ENCODE measurements at regions not wholly inside any gene's neighbourhood (a gene's known extent, or its start where the extent isn't known, plus 50 kb on each side); places are given as distances from the start of the nearest gene placed in this dataset.

DNA sequence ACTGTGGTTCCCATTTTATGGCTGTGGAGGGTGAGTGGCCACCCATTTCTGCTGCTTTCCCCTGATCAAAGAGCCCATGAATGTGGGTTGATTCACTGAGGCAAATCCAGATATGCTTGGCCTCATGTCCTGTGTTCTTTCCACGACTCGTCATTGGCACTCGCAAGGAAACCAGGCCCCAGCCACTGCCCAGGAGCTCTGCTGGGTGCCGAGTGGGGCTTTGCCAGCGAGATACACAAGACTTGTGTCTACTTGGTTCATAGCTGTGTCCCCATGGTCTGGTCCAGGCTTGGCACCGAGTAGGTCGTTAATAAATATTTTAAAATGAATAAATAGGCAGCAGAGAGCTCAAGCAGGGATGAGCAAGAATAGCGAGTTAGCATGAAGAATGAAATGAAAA, 1291.5 kb downstream of the TBC1D22A start:
- DNase-seq, result no peak

DNA sequence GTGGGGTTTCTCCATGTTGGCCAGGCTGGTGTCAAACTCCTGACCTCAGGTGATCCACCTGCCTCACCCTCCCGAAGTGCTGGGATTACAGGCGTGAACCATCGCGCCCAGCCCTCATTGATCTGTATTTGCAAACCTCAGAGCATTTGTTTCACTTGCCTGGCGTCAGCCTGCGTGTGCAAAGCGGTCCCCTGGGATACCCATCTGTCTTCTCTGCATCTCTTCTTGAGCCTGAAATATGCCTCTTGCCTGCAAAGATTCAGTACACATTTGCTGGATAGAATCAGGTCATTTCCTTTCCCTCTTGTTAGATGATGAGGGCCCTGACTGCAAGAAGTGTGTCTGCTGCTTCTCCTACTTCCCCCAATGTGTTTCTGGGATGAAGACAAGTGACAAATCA, 1291.0 kb downstream of the TBC1D22A start:
- DNase-seq, result no peak

GRCh38 chr22:48052621-48052890, 1290.1 kb downstream of the TBC1D22A start:
- DNase-seq, result no peak

DNA sequence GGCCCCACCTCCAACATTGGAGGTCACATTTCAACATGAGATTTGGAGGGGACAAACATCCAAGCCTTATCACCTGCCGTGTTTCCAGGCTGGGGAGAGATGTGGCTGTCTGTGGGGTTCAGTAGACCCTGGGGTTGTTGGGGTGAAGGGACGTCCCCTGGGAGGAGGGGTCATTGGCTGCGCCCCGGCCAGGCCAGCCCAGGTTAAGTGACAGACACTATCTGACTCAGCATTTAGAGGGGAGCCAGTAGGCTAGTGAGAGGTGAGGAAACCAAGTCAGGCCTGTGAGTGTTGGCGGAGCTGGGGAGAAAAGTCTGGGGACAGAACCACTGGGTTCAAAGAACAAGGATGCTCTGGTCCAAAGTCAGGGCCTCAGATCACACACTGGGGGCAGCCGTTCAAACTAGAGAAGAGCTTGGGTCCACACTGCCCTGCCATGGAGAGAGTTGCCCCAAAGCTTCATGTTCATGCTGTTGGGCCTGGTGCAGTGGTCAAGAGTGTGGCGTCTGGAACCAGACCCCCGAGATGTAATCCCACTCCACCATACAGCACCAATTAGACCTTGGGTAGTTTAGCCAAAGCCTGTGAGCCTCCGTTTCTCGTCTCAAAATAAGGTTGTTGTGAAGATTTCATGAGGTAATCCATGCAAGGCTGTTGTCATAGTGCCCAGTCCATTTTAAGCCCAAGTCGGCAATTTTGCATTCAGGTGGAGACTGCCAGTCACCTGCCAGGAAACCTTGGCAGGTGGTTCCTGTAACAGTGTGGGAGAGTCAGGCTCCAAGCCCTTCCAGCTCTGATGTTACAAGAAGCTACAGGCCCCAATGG, 1289.6 kb downstream of the TBC1D22A start:
- DNase-seq, result no peak

- no peak for DNase-seq
Measured at GRCh38 chr22:48050836-48051235, 1288.4 kb downstream of the TBC1D22A start.

- DNase-seq, result no peak
Measured at GRCh38 chr22:48049116-48049515, 1286.7 kb downstream of the TBC1D22A start.

- no peak for DNase-seq
Measured at GRCh38 chr22:48047722-48048500, 1285.5 kb downstream of the TBC1D22A start.

- no peak for DNase-seq
Measured at GRCh38 chr22:48045369-48045768, 1282.9 kb downstream of the TBC1D22A start.

GRCh38 chr22:48044487-48045060, 1282.1 kb downstream of the TBC1D22A start:
- no peak for DNase-seq

- DNase-seq, result no peak
Measured at GRCh38 chr22:48043581-48043980, 1281.1 kb downstream of the TBC1D22A start.

- DNase-seq, result no peak
Measured at GRCh38 chr22:48042621-48043395, 1280.4 kb downstream of the TBC1D22A start.

- no peak for DNase-seq
Measured at GRCh38 chr22:48039326-48039725, 1276.9 kb downstream of the TBC1D22A start.

GRCh38 chr22:48037618-48038017, 1275.2 kb downstream of the TBC1D22A start:
- DNase-seq, result no peak

GRCh38 chr22:48035897-48036296, 1273.4 kb downstream of the TBC1D22A start:
- no peak for DNase-seq

DNA sequence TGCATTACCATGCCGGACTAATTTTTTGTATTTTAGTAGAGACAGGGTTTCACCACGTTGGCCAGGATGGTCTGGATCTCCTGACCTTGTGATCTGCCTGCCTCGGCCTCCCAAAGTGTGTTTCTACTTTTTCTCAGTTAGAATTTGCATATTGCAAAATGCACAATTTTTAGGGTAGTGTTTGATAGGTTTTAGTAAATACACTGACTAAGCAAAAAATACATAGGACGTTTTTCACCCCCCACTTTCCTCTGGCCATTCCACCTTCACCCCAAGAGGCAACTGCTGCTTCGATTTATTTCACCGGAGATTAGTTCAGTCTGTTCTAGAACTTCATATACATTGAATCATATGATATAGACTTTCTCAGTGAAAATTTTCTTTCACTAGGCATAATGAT, 1269.1 kb downstream of the TBC1D22A start:
- DNase-seq, result no peak

DNA sequence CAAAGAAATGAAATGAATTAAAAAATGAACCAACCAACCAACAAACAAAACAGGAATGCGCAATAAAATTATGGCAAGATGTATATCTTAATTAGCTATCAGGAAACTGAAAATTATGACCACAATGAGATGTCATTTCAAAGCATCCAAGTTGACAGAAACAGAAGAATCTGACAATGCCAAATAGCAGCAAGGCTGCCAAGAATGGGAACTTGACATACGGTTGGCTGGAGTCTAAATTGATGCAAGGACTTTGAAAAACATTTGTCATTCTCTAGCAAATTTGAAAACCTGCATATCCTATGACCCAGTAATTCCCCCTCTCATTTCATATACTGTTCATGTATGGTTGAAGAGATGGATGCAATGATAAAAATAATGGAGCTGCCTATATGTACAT, 1262.6 kb downstream of the TBC1D22A start:
- DNase-seq, result no peak

DNA sequence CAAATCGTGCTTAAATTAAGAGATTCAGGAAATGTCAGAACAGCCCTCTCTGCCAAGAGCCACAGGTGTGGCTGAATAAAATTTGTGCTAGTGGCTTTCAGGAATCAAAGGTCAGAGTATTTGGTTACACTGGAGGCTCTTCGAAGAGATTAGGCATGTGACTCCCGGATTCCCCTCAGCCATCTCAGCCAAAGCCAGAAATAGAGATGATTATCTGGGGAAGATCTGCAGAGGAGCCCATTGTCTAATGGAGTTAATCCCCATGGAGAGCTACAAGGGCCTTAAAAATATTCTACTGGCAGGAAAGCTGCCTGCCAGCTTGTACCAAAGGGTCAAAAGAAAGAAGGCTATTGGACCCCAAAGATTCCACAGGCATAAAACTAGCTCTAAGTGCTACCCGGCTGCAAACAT, 1259.5 kb downstream of the TBC1D22A start:
- DNase-seq, result no peak

GRCh38 chr22:48018346-48018745, 1255.9 kb downstream of the TBC1D22A start:
- no peak for DNase-seq

DNA sequence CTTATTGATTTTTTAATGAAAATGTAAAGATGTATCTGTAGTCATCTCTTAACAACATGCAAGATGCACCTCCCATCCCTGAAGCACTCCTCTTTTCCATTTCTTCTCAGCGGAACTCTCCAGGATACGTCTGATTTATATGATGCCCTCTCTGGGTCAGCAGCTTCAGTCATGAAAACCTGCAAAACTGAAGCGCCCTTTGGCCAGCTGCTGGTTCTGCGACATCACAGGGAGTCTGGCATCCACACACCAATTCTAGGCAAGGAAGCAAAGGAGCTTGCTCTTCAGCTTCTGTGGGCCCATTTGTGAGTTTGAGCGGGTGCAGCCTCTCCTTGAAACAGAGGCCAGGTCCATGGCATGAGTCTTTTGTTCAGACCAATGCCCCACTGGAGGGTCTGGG, 1253.3 kb downstream of the TBC1D22A start:
- no peak for DNase-seq

DNA sequence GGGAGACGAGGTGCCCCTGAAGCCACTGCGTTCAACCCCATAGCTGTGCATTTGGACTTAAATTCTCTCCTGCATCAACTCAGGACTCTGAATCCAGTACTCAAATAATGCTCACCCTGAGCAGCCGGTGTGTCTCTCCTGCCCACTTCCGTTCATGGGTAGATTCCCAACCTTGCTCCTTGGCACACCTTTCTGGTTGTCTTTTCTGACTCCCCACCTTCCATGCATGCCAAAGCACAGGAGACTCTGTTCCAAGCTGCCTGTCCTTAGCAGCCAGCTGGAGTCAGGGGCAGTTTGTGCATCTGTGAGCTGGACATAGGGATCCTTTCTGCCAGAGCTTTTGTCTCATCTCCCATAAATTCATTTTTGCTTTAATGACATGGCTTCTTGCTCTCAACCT, 1242.5 kb downstream of the TBC1D22A start:
- DNase-seq, result no peak

- DNase-seq, result no peak
Measured at GRCh38 chr22:48004038-48004437, 1241.6 kb downstream of the TBC1D22A start.

DNA sequence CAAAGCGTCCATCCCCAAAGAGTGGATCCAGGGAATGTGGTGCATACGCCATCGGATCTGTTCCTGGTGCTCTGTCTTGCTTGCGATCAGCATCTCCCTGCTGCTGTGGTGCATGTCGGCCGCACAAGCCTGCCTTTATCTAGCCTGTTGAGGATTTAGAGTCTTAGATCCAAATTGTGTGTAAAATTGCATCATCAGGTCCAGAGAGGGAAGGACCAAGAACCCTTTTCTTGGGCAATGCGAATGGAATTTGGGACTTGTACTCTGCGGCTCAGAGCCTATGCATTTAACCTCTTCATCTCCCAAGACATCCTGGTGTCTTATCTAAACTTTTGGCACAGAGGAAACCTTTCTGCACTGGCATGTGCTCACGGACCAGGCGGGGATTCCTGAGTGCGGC, 1238.7 kb downstream of the TBC1D22A start:
- no peak for DNase-seq

- DNase-seq, result no peak
Measured at GRCh38 chr22:47997612-47998011, 1235.2 kb downstream of the TBC1D22A start.

Measured in femur (tissue), 1 donor.